ENCODE measurements at regions not wholly inside any gene's neighbourhood (a gene's known extent, or its start where the extent isn't known, plus 50 kb on each side); places are given as distances from the start of the nearest gene placed in this dataset.

- Mint-ChIP-seq H3K27me3 (no peaks in the 10 kb centered on the region), H3K27ac (no peak overlapping the region), H3K36me3 (ENCODE audit: low read depth) (no peaks in the 10 kb centered on the region), H3K4me1 (no peaks in the 10 kb centered on the region), H3K4me3 (no peak overlapping the region), H3K9me3 (no peaks in the 10 kb centered on the region)
- intact Hi-C loops (cut with micrococcal nuclease), result no loop called here
- DNase-seq, result peak; percentile 72
These were observed 432.7 kb upstream of the ASIC2 start for GRCh38 chr17:33725675-33726271.

- Mint-ChIP-seq H3K4me1 (no peaks in the 10 kb centered on the region), H3K4me3 (no peak overlapping the region), H3K27me3 (no peaks in the 10 kb centered on the region), H3K27ac (no peak overlapping the region), H3K36me3 (ENCODE audit: low read depth) (no peaks in the 10 kb centered on the region), H3K9me3 (no peaks in the 10 kb centered on the region)
- intact Hi-C loops (cut with micrococcal nuclease), result no loop called here
- no peak for DNase-seq
These were observed 437.0 kb upstream of the ASIC2 start for GRCh38 chr17:33730131-33730530.

- Mint-ChIP-seq H3K4me1 (no peaks in the 10 kb centered on the region), H3K27ac (no peak overlapping the region), H3K9me3 (no peaks in the 10 kb centered on the region), H3K27me3 (no peaks in the 10 kb centered on the region), H3K4me3 (no peak overlapping the region), H3K36me3 (ENCODE audit: low read depth) (no peaks in the 10 kb centered on the region)
- intact Hi-C loops (cut with micrococcal nuclease), result no loop called here
- peak; percentile 64 for DNase-seq
These were observed 439.0 kb upstream of the ASIC2 start for GRCh38 chr17:33732116-33732515.

- no peak for DNase-seq
- intact Hi-C loops (cut with micrococcal nuclease), result no loop called here
- H3K27ac Mint-ChIP-seq, result no peak overlapping the region
- no peaks in the 10 kb centered on the region for H3K36me3 Mint-ChIP-seq (ENCODE audit: low read depth)
- peaks cover 3% of the 10 kb centered on the region for H3K27me3 Mint-ChIP-seq
- no peak overlapping the region for H3K4me3 Mint-ChIP-seq
- no peaks in the 10 kb centered on the region for H3K4me1 Mint-ChIP-seq
- H3K9me3 Mint-ChIP-seq, result no peaks in the 10 kb centered on the region
These were observed 446.6 kb upstream of the ASIC2 start for GRCh38 chr17:33739714-33740113.

GRCh38 chr17:33745047-33745760 is 452.1 kb upstream of the ASIC2 start:
- Mint-ChIP-seq H3K36me3 (ENCODE audit: low read depth) (no peaks in the 10 kb centered on the region), H3K4me1 (no peaks in the 10 kb centered on the region), H3K27ac (no peak overlapping the region), H3K4me3 (no peak overlapping the region), H3K27me3 (peaks cover 3% of the 10 kb centered on the region), H3K9me3 (no peaks in the 10 kb centered on the region)
- no peak for DNase-seq
- intact Hi-C loops (cut with micrococcal nuclease), result no loop called here

- intact Hi-C loops (cut with micrococcal nuclease), result no loop called here
- H3K4me3 Mint-ChIP-seq, result no peak overlapping the region
These were observed 456.1 kb upstream of the ASIC2 start for GRCh38 chr17:33749171-33749570.

GRCh38 chr17:33750943-33751701 is 458.0 kb upstream of the ASIC2 start:
- intact Hi-C loops (cut with micrococcal nuclease), result no loop called here
- H3K4me1 Mint-ChIP-seq, result peaks cover 6% of the 10 kb centered on the region
- H3K27me3 Mint-ChIP-seq, result peaks cover 10% of the 10 kb centered on the region
- no peaks in the 10 kb centered on the region for H3K9me3 Mint-ChIP-seq
- DNase-seq, result peak; percentile 92
- no peaks in the 10 kb centered on the region for H3K36me3 Mint-ChIP-seq (ENCODE audit: low read depth)
- no peak overlapping the region for H3K27ac Mint-ChIP-seq
- H3K4me3 Mint-ChIP-seq, result peak overlapping the region; percentile 38

More at GRCh38 chr17:33749171-33749570, 456.1 kb upstream of the ASIC2 start:
- Mint-ChIP-seq H3K9me3 (no peaks in the 10 kb centered on the region), H3K36me3 (ENCODE audit: low read depth) (no peaks in the 10 kb centered on the region), H3K27ac (no peak overlapping the region), H3K4me1 (peaks cover 6% of the 10 kb centered on the region), H3K27me3 (peaks cover 12% of the 10 kb centered on the region)
- no peak for DNase-seq

GRCh38 chr17:33751702-33752065 is 458.6 kb upstream of the ASIC2 start:
- Mint-ChIP-seq H3K36me3 (ENCODE audit: low read depth) (no peaks in the 10 kb centered on the region), H3K4me3 (peak overlapping the region; percentile 38), H3K27ac (no peak overlapping the region), H3K4me1 (peaks cover 6% of the 10 kb centered on the region), H3K27me3 (peaks cover 10% of the 10 kb centered on the region), H3K9me3 (no peaks in the 10 kb centered on the region)
- DNase-seq, result no peak
- intact Hi-C loops (cut with micrococcal nuclease), result no loop called here

GRCh38 chr17:33753452-33753851 is 460.4 kb upstream of the ASIC2 start:
- Mint-ChIP-seq H3K27me3 (peaks cover 10% of the 10 kb centered on the region), H3K4me3 (no peak overlapping the region), H3K9me3 (no peaks in the 10 kb centered on the region), H3K36me3 (ENCODE audit: low read depth) (no peaks in the 10 kb centered on the region), H3K4me1 (peaks cover 6% of the 10 kb centered on the region), H3K27ac (no peak overlapping the region)
- intact Hi-C loops (cut with micrococcal nuclease), result no loop called here
- DNase-seq, result no peak

GRCh38 chr17:33756021-33756420 is 462.9 kb upstream of the ASIC2 start:
- intact Hi-C loops (cut with micrococcal nuclease), result no loop called here
- Mint-ChIP-seq H3K27ac (no peak overlapping the region), H3K9me3 (no peaks in the 10 kb centered on the region), H3K27me3 (peaks cover 9% of the 10 kb centered on the region), H3K4me3 (no peak overlapping the region), H3K36me3 (ENCODE audit: low read depth) (no peaks in the 10 kb centered on the region), H3K4me1 (peaks cover 6% of the 10 kb centered on the region)
- no peak for DNase-seq

- DNase-seq, result no peak
- Mint-ChIP-seq H3K9me3 (no peaks in the 10 kb centered on the region), H3K36me3 (ENCODE audit: low read depth) (no peaks in the 10 kb centered on the region), H3K27ac (no peak overlapping the region), H3K4me1 (no peaks in the 10 kb centered on the region), H3K4me3 (no peak overlapping the region), H3K27me3 (no peaks in the 10 kb centered on the region)
- intact Hi-C loops (cut with micrococcal nuclease), result no loop called here
These were observed 472.8 kb upstream of the ASIC2 start for GRCh38 chr17:33765871-33766270.

- no peak for DNase-seq
- Mint-ChIP-seq H3K27me3 (no peaks in the 10 kb centered on the region), H3K9me3 (no peaks in the 10 kb centered on the region), H3K36me3 (ENCODE audit: low read depth) (no peaks in the 10 kb centered on the region), H3K4me1 (no peaks in the 10 kb centered on the region), H3K27ac (no peak overlapping the region), H3K4me3 (no peak overlapping the region)
- intact Hi-C loops (cut with micrococcal nuclease), result no loop called here
These were observed 473.6 kb upstream of the ASIC2 start for GRCh38 chr17:33766721-33767120.

GRCh38 chr17:33769066-33769465 is 476.0 kb upstream of the ASIC2 start:
- H3K4me1 Mint-ChIP-seq, result no peaks in the 10 kb centered on the region
- no peak overlapping the region for H3K4me3 Mint-ChIP-seq
- intact Hi-C loops (cut with micrococcal nuclease), result no loop called here

GRCh38 chr17:33776304-33776703 is 478.8 kb upstream of the CCL2 start:
- Mint-ChIP-seq H3K9me3 (no peaks in the 10 kb centered on the region), H3K4me3 (no peak overlapping the region), H3K27ac (no peak overlapping the region), H3K27me3 (no peaks in the 10 kb centered on the region), H3K4me1 (no peaks in the 10 kb centered on the region), H3K36me3 (ENCODE audit: low read depth) (no peaks in the 10 kb centered on the region)
- no peak for DNase-seq
- intact Hi-C loops (cut with micrococcal nuclease), result no loop called here

More at GRCh38 chr17:33769066-33769465, 476.0 kb upstream of the ASIC2 start:
- Mint-ChIP-seq H3K27ac (no peak overlapping the region), H3K9me3 (no peaks in the 10 kb centered on the region), H3K27me3 (no peaks in the 10 kb centered on the region), H3K36me3 (ENCODE audit: low read depth) (no peaks in the 10 kb centered on the region)
- DNase-seq, result no peak

Data from activated CD4-positive, alpha-beta T cell treated with anti-CD3 and anti-CD28 coated beads, Interleukin-2, amount 10 ng/mL, durations not matched to agents 24 days and 14 days (primary cell).